CD4-positive, alpha-beta T cell treated with Interferon gamma for 1 hour (primary cell): ENCODE measurements at regions not wholly inside any gene's neighbourhood (a gene's known extent, or its start where the extent isn't known, plus 50 kb on each side); places are given as distances from the start of the nearest gene placed in this dataset.

ENCODE experiments used
- DNase-seq: peaks from one replicate; pipeline ENCODE4 v3.0.0-alpha.2; 2020

DNA sequence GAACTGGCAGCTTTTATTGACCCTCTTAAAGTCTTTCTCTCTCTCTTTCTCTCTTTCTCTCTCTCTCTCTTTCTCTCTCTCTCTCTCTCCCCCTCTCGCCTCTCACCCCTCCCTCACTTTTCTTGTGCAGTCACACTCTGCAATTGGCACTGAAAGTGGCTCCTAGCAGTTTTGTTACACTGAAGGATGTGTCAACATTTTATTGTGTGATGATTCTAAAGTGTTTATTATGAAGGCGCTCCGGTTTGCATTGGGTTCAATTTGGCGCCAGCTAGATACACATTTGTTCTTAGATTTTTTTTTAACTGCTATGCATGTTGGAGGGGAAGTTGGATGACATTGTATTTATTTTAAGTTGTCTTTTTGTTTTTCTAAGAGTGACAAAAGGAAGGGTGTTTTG, 64.0 kb upstream of the CHRM3 start:
- no peak for DNase-seq

DNA sequence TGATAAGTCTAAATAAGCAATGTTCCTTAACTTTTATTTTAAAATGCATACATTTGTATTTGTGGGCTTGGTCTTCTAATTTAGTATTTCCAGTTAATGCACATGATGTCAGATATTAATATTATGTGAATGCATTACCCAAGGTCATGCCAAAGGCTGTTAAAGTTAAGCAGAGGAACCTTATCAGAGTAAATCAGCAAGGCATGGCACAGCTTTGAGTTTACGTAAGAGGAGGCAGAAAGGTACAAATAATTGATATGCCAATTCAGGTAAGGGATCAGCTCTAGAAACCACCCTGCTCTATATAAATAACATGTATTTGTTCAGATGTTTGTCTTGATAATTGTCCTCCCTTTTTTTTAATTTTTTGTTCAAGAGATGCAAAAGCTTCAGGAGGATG, 64.5 kb upstream of the CHRM3 start:
- no peak for DNase-seq

DNA sequence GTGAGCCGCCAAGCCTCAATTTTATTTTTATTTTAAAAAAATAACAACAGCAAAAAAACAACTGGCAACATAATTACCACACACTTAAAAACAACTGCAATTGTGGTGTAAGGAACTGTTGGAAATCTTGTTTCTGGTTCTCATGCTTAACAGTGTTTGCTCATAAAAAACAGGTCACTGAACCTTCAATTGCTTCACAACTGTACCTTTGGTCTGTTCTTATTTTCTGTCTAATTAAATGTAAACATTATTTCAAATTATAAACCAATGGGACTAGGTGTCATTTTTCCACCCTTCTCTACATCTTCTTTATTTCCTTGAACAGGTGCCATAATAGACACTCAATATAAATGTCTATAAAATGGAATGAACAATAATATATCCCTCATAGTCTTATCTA, 68.4 kb upstream of the CHRM3 start:
- DNase-seq, result no peak

GRCh38 chr1:239315631-239316217, 70.6 kb upstream of the CHRM3 start:
- no peak for DNase-seq

- no peak for DNase-seq
Measured at GRCh38 chr1:239311331-239311730, 75.0 kb upstream of the CHRM3 start.

- peak; percentile 1 for DNase-seq
Measured at GRCh38 chr1:239308701-239309333, 77.6 kb upstream of the CHRM3 start.

DNA sequence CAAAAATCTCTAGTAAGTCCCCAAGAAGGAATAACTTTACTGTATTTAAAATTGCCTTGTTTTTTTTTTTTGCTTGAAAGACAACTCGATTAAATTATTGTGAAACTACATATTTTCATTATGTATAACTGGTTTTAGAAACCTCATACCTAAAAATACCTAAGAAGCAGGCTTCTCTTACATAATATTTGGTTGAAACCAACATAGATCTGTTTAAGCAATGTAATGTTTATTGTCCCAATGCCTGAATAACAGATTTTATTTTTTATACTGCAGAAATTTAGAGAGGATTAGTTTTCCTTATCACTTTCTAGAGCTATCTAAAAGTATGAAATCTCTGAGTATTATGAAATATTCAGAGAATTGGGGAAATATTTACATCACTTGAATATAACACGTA, 78.5 kb upstream of the CHRM3 start:
- no peak for DNase-seq

GRCh38 chr1:239306426-239306825, 79.9 kb upstream of the CHRM3 start:
- DNase-seq, result no peak

GRCh38 chr1:239303289-239303688, 83.1 kb upstream of the CHRM3 start:
- no peak for DNase-seq

GRCh38 chr1:239302696-239303095, 83.7 kb upstream of the CHRM3 start:
- DNase-seq, result no peak

- no peak for DNase-seq
Measured at GRCh38 chr1:239301251-239301650, 85.1 kb upstream of the CHRM3 start.

- DNase-seq, result no peak
Measured at GRCh38 chr1:239297910-239298309, 88.5 kb upstream of the CHRM3 start.

GRCh38 chr1:239293350-239294110, 92.8 kb upstream of the CHRM3 start:
- no peak for DNase-seq

- no peak for DNase-seq
Measured at GRCh38 chr1:239288820-239289554, 97.4 kb upstream of the CHRM3 start.

DNA sequence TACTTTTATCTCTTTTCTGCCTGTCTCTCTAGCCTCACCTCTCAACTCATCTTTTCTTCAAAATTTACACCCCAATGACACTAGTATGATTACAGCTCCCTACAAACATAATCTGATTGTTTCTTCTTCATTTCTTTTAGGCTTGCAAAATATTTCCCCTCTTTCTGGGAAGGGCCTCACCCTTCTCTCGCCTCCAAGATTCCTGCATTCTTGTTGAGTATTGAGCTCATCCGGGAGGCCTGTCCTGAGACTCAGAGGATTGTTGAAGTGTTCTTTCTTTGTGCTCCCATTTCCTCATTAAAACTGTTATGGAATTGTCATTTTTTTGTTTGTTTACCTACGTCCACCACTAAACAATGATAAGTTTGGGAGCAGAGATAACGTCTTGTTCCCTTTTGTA, 99.1 kb upstream of the CHRM3 start:
- no peak for DNase-seq

GRCh38 chr1:239283216-239283615, 103.2 kb upstream of the CHRM3 start:
- no peak for DNase-seq

DNA sequence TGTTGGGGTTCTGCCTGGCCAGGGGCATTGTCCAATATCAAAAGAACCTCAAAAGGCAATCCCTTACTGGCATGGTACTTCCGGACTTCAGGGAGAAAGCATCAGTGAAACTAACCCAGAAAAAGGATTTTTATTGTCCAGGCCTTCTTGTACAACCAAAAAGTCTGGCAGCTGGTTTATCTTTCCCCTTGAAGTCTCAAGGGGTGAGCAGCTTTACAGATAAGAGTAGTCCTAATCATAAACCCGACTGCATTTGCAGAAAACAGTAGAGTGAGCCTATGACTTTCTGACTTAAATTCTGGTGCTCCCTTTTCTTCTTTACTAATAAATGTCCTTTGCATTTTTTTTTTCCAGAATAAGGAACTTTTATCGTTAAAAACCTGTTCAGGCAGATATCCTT, 104.0 kb upstream of the CHRM3 start:
- no peak for DNase-seq

DNA sequence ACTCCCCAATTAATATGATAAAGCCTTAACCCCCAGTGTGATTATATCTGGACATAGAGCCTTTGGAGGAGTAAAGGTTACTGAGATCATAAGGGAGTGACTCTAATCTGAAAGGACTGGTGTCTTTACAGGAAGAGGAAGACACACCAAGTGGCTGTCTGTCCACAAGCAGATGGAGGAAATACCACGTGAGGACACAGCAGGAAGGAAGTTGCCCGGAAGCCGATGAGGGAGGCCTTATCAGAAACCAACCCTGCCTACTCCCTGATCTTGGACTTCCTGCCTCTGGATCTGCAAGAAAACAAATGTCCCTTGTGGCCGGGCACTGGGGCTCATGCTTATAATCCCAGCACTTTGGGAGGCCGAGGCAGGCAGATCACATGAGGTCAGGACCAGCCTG, 110.3 kb upstream of the CHRM3 start:
- DNase-seq, result no peak

GRCh38 chr1:239274242-239274830, 112.0 kb upstream of the CHRM3 start:
- DNase-seq, result no peak

- no peak for DNase-seq
Measured at GRCh38 chr1:239270509-239270908, 115.9 kb upstream of the CHRM3 start.

- no peak for DNase-seq
Measured at GRCh38 chr1:239269706-239270105, 116.7 kb upstream of the CHRM3 start.

- DNase-seq, result no peak
Measured at GRCh38 chr1:239268941-239269340, 117.4 kb upstream of the CHRM3 start.

GRCh38 chr1:239268007-239268406, 118.4 kb upstream of the CHRM3 start:
- DNase-seq, result no peak
